ENCODE measurements at regions not wholly inside any gene's neighbourhood (a gene's known extent, or its start where the extent isn't known, plus 50 kb on each side); places are given as distances from the start of the nearest gene placed in this dataset.

DNA sequence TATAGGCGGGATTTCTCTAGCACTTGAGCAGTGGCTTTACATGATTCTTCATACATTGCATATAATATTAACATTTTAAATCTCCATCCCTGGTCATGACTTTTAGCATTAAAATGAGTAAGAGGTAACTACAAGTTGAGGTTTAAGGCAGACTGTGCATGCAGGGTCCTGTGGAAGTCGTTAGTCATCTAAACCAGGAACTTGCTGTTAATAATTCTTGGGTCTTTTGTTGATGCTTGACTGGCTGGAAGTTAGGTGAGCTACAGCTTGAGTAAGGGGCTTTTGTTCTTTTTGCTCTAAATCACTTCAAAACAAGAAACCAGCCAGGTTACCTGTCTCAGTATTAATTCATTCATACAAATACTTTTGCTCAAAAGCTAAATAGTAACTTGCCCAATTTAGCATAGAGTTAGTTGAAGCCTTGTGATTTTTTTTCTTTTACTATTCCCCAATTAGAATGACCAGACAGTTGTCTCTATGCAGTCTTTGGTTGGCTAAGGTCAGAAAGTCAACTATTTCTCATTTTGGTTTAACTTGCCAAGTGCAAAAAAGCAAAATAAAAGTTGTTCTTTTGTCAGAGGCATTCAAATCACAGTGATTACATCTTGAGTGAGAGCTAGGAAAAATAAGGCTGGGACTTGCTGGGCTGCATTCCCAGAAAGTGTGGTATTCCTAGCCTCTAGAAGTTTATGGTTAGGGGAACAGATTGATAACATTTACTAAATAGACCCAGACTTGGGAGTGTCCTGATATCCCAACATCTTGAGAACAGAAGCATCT lies 516.9 kb downstream of the PDHA2 start:
- TF ChIP-seq, protein P1, sequence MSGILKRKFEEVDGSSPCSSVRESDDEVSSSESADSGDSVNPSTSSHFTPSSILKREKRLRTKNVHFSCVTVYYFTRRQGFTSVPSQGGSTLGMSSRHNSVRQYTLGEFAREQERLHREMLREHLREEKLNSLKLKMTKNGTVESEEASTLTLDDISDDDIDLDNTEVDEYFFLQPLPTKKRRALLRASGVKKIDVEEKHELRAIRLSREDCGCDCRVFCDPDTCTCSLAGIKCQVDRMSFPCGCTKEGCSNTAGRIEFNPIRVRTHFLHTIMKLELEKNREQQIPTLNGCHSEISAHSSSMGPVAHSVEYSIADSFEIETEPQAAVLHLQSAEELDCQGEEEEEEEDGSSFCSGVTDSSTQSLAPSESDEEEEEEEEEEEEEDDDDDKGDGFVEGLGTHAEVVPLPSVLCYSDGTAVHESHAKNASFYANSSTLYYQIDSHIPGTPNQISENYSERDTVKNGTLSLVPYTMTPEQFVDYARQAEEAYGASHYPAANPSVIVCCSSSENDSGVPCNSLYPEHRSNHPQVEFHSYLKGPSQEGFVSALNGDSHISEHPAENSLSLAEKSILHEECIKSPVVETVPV (CRISPR knock-in tag; IDR thresholded peaks at IDR 0.05) = no peak
- no peak for ATAC-seq

- no peak for ATAC-seq
- TF ChIP-seq BACH2 (CRISPR knock-in tag; IDR thresholded peaks at IDR 0.05; ENCODE audit: borderline replicate concordance) (no peak), CREB5 (CRISPR knock-in tag; IDR thresholded peaks at IDR 0.05; ENCODE audit: low read depth) (no peak), ZFP3 (CRISPR knock-in tag; IDR thresholded peaks at IDR 0.05) (no peak), SNAI2 (CRISPR knock-in tag; IDR thresholded peaks at IDR 0.05) (no peak), TCF4 (CRISPR knock-in tag; IDR thresholded peaks at IDR 0.05; ENCODE audit: borderline replicate concordance) (no peak), CSDC2 (CRISPR knock-in tag; IDR thresholded peaks at IDR 0.05) (no peak)
Measured at GRCh38 chr4:96366632-96367031, 526.7 kb downstream of the PDHA2 start.

- ATAC-seq = no peak
- TF ChIP-seq PATZ1 (CRISPR knock-in tag; IDR thresholded peaks at IDR 0.05; ENCODE audit: borderline replicate concordance) = no peak
- TF ChIP-seq TSHZ2 (CRISPR knock-in tag; IDR thresholded peaks at IDR 0.05) = no peak
- no peak for TF ChIP-seq ZNF70 (CRISPR knock-in tag; IDR thresholded peaks at IDR 0.05)
- no peak for TF ChIP-seq PPARA (CRISPR knock-in tag; IDR thresholded peaks at IDR 0.05; ENCODE audit: borderline replicate concordance)
- TF ChIP-seq ISL1 (CRISPR knock-in tag; IDR thresholded peaks at IDR 0.05) = no peak
- no peak for TF ChIP-seq CREB5 (CRISPR knock-in tag; IDR thresholded peaks at IDR 0.05; ENCODE audit: low read depth)
- TF ChIP-seq ARNTL (CRISPR knock-in tag; IDR thresholded peaks at IDR 0.05; ENCODE audit: borderline replicate concordance, low read depth) = no peak
- no peak for TF ChIP-seq ZC3H10 (CRISPR knock-in tag; IDR thresholded peaks at IDR 0.05)
- TF ChIP-seq GLIS3 (CRISPR knock-in tag; IDR thresholded peaks at IDR 0.05) = no peak
- no peak for TF ChIP-seq BACH2 (CRISPR knock-in tag; IDR thresholded peaks at IDR 0.05; ENCODE audit: borderline replicate concordance)
- no peak for TF ChIP-seq ZNF565 (CRISPR knock-in tag; conservative IDR thresholded peaks at IDR 0.05; ENCODE audit: low read depth)
- no peak for TF ChIP-seq ZFP30 (CRISPR knock-in tag; IDR thresholded peaks at IDR 0.05)
- TF ChIP-seq, protein P2, sequence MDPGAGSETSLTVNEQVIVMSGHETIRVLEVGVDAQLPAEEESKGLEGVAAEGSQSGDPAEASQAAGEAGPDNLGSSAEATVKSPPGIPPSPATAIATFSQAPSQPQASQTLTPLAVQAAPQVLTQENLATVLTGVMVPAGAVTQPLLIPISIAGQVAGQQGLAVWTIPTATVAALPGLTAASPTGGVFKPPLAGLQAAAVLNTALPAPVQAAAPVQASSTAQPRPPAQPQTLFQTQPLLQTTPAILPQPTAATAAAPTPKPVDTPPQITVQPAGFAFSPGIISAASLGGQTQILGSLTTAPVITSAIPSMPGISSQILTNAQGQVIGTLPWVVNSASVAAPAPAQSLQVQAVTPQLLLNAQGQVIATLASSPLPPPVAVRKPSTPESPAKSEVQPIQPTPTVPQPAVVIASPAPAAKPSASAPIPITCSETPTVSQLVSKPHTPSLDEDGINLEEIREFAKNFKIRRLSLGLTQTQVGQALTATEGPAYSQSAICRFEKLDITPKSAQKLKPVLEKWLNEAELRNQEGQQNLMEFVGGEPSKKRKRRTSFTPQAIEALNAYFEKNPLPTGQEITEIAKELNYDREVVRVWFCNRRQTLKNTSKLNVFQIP (CRISPR knock-in tag; IDR thresholded peaks at IDR 0.05; ENCODE audit: borderline replicate concordance, low read depth) = no peak
- TF ChIP-seq CSDC2 (CRISPR knock-in tag; IDR thresholded peaks at IDR 0.05) = no peak
- TF ChIP-seq ZFP3 (CRISPR knock-in tag; IDR thresholded peaks at IDR 0.05) = no peak
- TF ChIP-seq SNAI2 (CRISPR knock-in tag; IDR thresholded peaks at IDR 0.05) = no peak
- TF ChIP-seq, protein P1 (CRISPR knock-in tag; IDR thresholded peaks at IDR 0.05) = no peak
Measured at GRCh38 chr4:96375367-96375766, 535.5 kb downstream of the PDHA2 start.
